Omental fat pad (tissue), 3 donors: ENCODE measurements at regions not wholly inside any gene's neighbourhood (a gene's known extent, or its start where the extent isn't known, plus 50 kb on each side); places are given as distances from the start of the nearest gene placed in this dataset.

Source experiments
- ATAC-seq: fragments of 150-250 bp; one replicate; pipeline ENCODE4 v1.9.1; 2016; ENCODE audit warnings: mild to moderate bottlenecking, moderate library complexity; ENCODE audit not compliant: low FRiP score
- DNase-seq: peaks from one replicate; pipeline ENCODE4 v3.0.0-alpha.2; 2019; ENCODE audit warnings: low spot score
- CTCF ChIP-seq, 3 donors: fragments of 450-650 bp; IDR thresholded peaks; one replicate each; pipeline ENCODE4 v1.5.1; 2016 to 2017; ENCODE audit warnings: antibody characterized with exemption in 3 of 3, mild to moderate bottlenecking in 3 of 3, moderate library complexity in 2 of 3

- no peak for TF ChIP-seq CTCF (IDR thresholded peaks at IDR 0.05)
- no peak for DNase-seq
- no peak for ATAC-seq
Observed at GRCh38 chr10:33781606-33782395, 447.3 kb upstream of the NRP1 start.

- no peak for DNase-seq
- no peak for TF ChIP-seq CTCF (IDR thresholded peaks at IDR 0.05)
- no peak for ATAC-seq
Observed at GRCh38 chr10:33780961-33781360, 446.5 kb upstream of the NRP1 start.

GRCh38 chr10:33777223-33777622 is 442.8 kb upstream of the NRP1 start:
- no peak for TF ChIP-seq CTCF (IDR thresholded peaks at IDR 0.05)
- DNase-seq (no peak), ATAC-seq (no peak)

- DNase-seq (no peak), ATAC-seq (no peak)
- TF ChIP-seq CTCF (IDR thresholded peaks at IDR 0.05), result no peak
Observed at GRCh38 chr10:33776419-33777070, 442.1 kb upstream of the NRP1 start.

GRCh38 chr10:33774857-33775256 is 440.4 kb upstream of the NRP1 start:
- no peak for DNase-seq
- TF ChIP-seq CTCF (IDR thresholded peaks at IDR 0.05), result no peak
- no peak for ATAC-seq

GRCh38 chr10:33773886-33774480 is 439.5 kb upstream of the NRP1 start:
- ATAC-seq (no peak), DNase-seq (no peak)
- no peak for TF ChIP-seq CTCF (IDR thresholded peaks at IDR 0.05)

- TF ChIP-seq CTCF (IDR thresholded peaks at IDR 0.05), result no peak
- ATAC-seq (no peak), DNase-seq (no peak)
Observed at GRCh38 chr10:33773253-33773573, 438.7 kb upstream of the NRP1 start.
